Mesothelial cell of epicardium (in vitro differentiated cells): ENCODE measurements at regions not wholly inside any gene's neighbourhood (a gene's known extent, or its start where the extent isn't known, plus 50 kb on each side); places are given as distances from the start of the nearest gene placed in this dataset.

ENCODE experiments used
- DNase-seq, 2 experiments: peaks; one replicate each; pipeline ENCODE4 v3.0.0; 2021; ENCODE audit warnings: low spot score in 2 of 2; ENCODE audit not compliant: unreplicated experiment in 2 of 2
- H3K27ac Mint-ChIP-seq: 2 replicates; pipeline ENCODE4 v1.8.0; 2021; ENCODE audit warnings: mixed read lengths
- H3K27me3 Mint-ChIP-seq: 2 replicates; pipeline ENCODE4 v1.8.0; 2021; ENCODE audit warnings: low read depth, mixed read lengths
- H3K36me3 Mint-ChIP-seq: 2 replicates; pipeline ENCODE4 v1.8.0; 2021; ENCODE audit warnings: mixed read lengths
- H3K4me1 Mint-ChIP-seq: 2 replicates; pipeline ENCODE4 v1.8.0; 2021; ENCODE audit warnings: mixed read lengths
- H3K4me3 Mint-ChIP-seq: 2 replicates; pipeline ENCODE4 v1.8.0; 2021; ENCODE audit warnings: mild to moderate bottlenecking, moderate library complexity, mixed read lengths
- H3K9me3 Mint-ChIP-seq: 2 replicates; pipeline ENCODE4 v1.8.0; 2021; ENCODE audit warnings: mixed read lengths
- CTCF ChIP-seq: fragments of 200-600 bp; sonication (generic); IDR thresholded peaks from one replicate; pipeline ENCODE4 v1.5.0; 2021; ENCODE audit warnings: antibody characterized with exemption; ENCODE audit not compliant: unreplicated experiment

DNA sequence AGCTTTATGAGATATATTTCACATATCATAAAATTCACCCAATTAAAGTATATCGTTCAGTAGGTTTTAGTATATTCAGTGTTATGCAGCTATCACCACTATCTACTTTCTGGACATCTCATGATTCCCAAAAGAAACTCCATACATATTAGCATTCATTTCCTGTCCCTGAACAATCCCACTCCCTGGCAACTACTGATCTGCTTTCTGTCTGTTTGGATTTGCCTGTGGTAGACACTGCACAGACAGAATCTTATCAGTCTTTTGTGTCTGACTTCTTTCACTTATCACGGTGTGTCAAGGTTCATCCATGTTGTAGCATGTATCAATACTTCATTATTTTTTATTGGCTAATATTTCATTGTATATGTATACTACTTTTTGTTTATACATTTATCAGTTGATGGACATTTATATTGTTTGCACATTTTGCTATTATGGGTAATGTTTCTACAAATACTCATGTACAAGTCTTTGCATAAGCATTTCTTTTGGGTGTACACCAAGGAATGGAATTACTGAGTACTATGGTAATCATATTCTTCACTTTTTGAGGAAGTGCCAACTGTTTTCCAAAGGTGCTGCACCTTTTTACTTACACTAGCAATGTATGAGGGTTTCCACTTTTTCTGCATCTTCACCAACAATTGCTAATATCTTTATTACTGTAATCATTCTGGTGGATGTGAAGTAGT lies 373.9 kb downstream of the AASDHPPT start:
- no peak for DNase-seq
- no peaks in the 10 kb centered on the region for H3K36me3 Mint-ChIP-seq
- no peak overlapping the region for H3K4me3 Mint-ChIP-seq
- H3K27ac Mint-ChIP-seq, result no peak overlapping the region
- no peak for TF ChIP-seq CTCF
- H3K9me3 Mint-ChIP-seq, result peaks cover 9% of the 10 kb centered on the region
- no peaks in the 10 kb centered on the region for H3K27me3 Mint-ChIP-seq
- peaks cover 12% of the 10 kb centered on the region for H3K4me1 Mint-ChIP-seq

DNA sequence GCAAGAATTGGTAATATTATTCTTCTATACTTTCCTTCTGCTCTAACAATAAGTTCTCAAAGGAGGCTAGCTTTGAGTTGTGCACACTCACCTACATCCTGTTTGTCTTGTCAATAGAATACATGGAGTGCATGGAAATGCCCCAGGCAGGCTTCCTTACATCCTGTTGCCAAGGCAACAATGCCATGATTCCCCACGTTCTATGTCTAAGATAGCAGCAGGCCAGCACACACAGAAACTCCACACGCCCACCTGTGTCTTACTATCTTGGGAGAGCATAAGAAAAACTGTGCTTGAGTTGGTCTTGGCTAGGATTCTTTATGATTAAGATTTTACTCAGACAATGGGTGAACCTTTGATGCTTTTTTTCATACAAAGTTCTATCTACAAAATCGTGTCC lies 379.2 kb downstream of the AASDHPPT start:
- Mint-ChIP-seq H3K9me3 (peaks cover 9% of the 10 kb centered on the region), H3K4me1 (peaks cover 23% of the 10 kb centered on the region), H3K36me3 (no peaks in the 10 kb centered on the region), H3K4me3 (no peak overlapping the region), H3K27me3 (no peaks in the 10 kb centered on the region), H3K27ac (no peak overlapping the region)
- TF ChIP-seq CTCF, result no peak
- DNase-seq, result no peak

DNA sequence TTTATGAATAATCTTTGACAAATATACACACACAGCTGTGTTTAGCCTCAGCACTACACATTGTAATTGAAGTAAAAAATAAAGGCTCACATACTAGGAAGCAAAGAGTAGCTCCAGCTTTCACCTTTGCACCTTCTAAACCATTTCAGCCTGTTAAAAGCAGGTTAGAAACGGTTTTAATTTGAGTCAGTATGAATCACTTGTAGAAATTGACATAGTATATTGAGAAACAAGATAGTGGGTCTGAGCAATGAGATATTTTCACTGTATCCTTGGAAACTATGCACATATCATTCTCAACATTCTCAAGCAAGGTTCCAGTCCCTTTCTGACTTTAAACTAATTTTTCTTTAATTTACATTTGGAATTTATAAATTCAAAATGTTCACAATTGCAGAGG lies 380.3 kb downstream of the AASDHPPT start:
- H3K9me3 Mint-ChIP-seq, result peaks cover 9% of the 10 kb centered on the region

GRCh38 chr11:106459135-106459534 lies 381.7 kb downstream of the AASDHPPT start:
- Mint-ChIP-seq H3K27ac (no peak overlapping the region), H3K27me3 (no peaks in the 10 kb centered on the region), H3K4me3 (no peak overlapping the region), H3K4me1 (peaks cover 46% of the 10 kb centered on the region), H3K9me3 (peaks cover 4% of the 10 kb centered on the region), H3K36me3 (no peaks in the 10 kb centered on the region)
- DNase-seq, result no peak
- no peak for TF ChIP-seq CTCF

More for the DNA sequence above, 380.3 kb downstream of the AASDHPPT start:
- Mint-ChIP-seq H3K27ac (no peak overlapping the region), H3K4me1 (peaks cover 33% of the 10 kb centered on the region), H3K36me3 (no peaks in the 10 kb centered on the region), H3K4me3 (no peak overlapping the region), H3K27me3 (no peaks in the 10 kb centered on the region)
- no peak for TF ChIP-seq CTCF
- no peak for DNase-seq

DNA sequence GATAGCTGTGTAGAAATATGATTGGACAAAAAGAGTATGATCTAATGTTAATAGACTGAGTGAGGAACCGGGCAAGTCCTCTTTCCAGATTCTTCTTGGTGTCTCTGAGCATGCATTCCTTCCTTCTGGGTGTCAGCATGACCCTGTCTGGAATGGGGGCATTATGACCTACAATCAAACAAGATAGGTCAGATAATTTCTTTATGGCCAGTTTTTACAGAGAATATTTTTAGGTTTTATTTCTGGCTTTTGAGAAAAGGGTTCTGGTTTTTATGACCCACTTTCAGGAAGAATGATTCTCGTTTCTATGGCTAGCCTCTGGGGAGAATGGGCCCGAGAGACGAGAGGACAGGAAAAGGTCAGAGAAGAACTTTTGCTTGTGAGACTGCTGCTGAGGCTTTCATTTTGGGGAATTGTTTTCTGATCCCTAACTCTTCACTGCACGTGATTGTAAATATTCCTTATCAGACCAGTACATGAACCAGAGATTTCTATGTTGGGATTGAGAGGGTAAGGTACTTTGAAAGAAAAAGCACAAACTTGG lies 383.8 kb downstream of the AASDHPPT start:
- H3K27ac Mint-ChIP-seq, result no peak overlapping the region
- no peak overlapping the region for H3K4me3 Mint-ChIP-seq
- TF ChIP-seq CTCF, result no peak
- no peaks in the 10 kb centered on the region for H3K9me3 Mint-ChIP-seq
- no peak for DNase-seq
- no peaks in the 10 kb centered on the region for H3K36me3 Mint-ChIP-seq
- H3K27me3 Mint-ChIP-seq, result peaks cover 2% of the 10 kb centered on the region
- peaks cover 51% of the 10 kb centered on the region for H3K4me1 Mint-ChIP-seq
